Astrocyte (in vitro differentiated cells and primary cell): ENCODE measurements at regions not wholly inside any gene's neighbourhood (a gene's known extent, or its start where the extent isn't known, plus 50 kb on each side); places are given as distances from the start of the nearest gene placed in this dataset.

ENCODE experiments used
- CTCF ChIP-seq: IDR thresholded peaks from 2 replicates; pipeline ENCODE4 v1.5.1; 2011; ENCODE audit warnings: low read depth, mild to moderate bottlenecking, inconsistent platforms, low read length, moderate library complexity; ENCODE audit not compliant: insufficient read depth
- EZH2 ChIP-seq: IDR thresholded peaks from 2 replicates; pipeline ENCODE4 v1.6.1; 2012; ENCODE audit warnings: mild to moderate bottlenecking, low read length, inconsistent platforms; ENCODE audit not compliant: insufficient read depth

- TF ChIP-seq CTCF, result no peak
- TF ChIP-seq EZH2, result no peak
Observed at GRCh38 chr2:67854798-67855197, 208.0 kb downstream of the C1D start.
